Peyer's patch (tissue), 4 donors: ENCODE measurements at regions not wholly inside any gene's neighbourhood (a gene's known extent, or its start where the extent isn't known, plus 50 kb on each side); places are given as distances from the start of the nearest gene placed in this dataset.

Experiments
- DNase-seq, 3 donors: peaks; one replicate each; pipeline ENCODE4 v3.0.0-alpha.2; 2017 to 2019
- H3K27ac ChIP-seq, 4 donors: fragments of 200-600 bp; sonication (generic); one replicate each; pipeline ENCODE4 v1.5.1; 2016 to 2019
- H3K27me3 ChIP-seq, 2 donors: fragments of 200-600 bp; sonication (generic); one replicate each; pipeline ENCODE4 v1.5.1; 2019
- H3K36me3 ChIP-seq, 3 donors: fragments of 200-600 bp; sonication (generic); one replicate each; pipeline ENCODE4 v1.5.1; 2016 to 2019
- H3K4me1 ChIP-seq, 4 donors: fragments of 200-600 bp; sonication (generic); one replicate each; pipeline ENCODE4 v1.5.1; 2016 to 2019
- H3K4me3 ChIP-seq, 4 donors: fragments of 200-600 bp; sonication (generic); 1 replicate in 3 of 4; 2 replicates in 1 of 4; pipeline ENCODE4 v1.5.1; 2016 to 2019; ENCODE audit warnings: mild to moderate bottlenecking in 1 of 4
- H3K9me3 ChIP-seq, 4 donors: fragments of 200-600 bp; sonication (generic); one replicate each; pipeline ENCODE4 v1.5.1; 2016 to 2019; ENCODE audit warnings: mild to moderate bottlenecking in 1 of 4
- POLR2A ChIP-seq, 2 donors: fragments of 450-650 bp; IDR thresholded peaks; one replicate each; pipeline ENCODE4 v1.5.1; 2017; ENCODE audit warnings: antibody characterized with exemption in 2 of 2, mild to moderate bottlenecking in 2 of 2, moderate library complexity in 2 of 2
- TF ChIP-seq, protein P1 (sequence below), 6 experiments: fragments of 450-650 bp in 4 of 6; fragments of 200-600 bp in 2 of 6; sonication (generic) in 1 of 6; IDR thresholded peaks; one replicate each; pipeline ENCODE4 v1.5.1; 2017 to 2019; ENCODE audit warnings: antibody characterized with exemption in 6 of 6, mild to moderate bottlenecking in 3 of 6, moderate library complexity in 1 of 6

DNA sequence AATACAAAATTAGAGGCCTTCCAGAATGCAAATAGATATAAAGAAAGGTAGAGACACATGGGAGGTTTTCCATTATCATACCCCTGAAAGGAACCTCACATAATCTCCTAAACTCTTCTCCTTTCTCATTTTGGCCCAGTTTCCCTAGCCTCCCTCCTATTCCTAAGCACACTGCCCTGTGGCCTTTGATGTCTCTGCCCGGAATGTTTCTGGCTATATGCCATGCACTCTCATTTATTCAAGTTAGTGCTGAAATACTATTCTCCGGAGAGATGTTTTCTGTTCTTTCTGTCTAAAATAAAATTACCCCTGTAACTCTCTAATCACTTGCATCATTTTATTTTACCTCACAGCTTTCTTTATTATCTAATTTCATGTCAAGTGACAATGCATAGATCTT, 1287.7 kb downstream of the SLITRK5 start:
- no peak for DNase-seq
- Histone ChIP-seq H3K27me3 (no peaks in the 10 kb centered on the region), H3K27ac (no peak overlapping the region), H3K9me3 (peaks cover 0 to 4% (median 0%) of the 10 kb centered on the region in 4 donors), H3K4me1 (no peaks in the 10 kb centered on the region), H3K4me3 (no peak overlapping the region), H3K36me3 (no peaks in the 10 kb centered on the region)
- no peak for TF ChIP-seq POLR2A (IDR thresholded peaks at IDR 0.05)
- TF ChIP-seq, protein P1, sequence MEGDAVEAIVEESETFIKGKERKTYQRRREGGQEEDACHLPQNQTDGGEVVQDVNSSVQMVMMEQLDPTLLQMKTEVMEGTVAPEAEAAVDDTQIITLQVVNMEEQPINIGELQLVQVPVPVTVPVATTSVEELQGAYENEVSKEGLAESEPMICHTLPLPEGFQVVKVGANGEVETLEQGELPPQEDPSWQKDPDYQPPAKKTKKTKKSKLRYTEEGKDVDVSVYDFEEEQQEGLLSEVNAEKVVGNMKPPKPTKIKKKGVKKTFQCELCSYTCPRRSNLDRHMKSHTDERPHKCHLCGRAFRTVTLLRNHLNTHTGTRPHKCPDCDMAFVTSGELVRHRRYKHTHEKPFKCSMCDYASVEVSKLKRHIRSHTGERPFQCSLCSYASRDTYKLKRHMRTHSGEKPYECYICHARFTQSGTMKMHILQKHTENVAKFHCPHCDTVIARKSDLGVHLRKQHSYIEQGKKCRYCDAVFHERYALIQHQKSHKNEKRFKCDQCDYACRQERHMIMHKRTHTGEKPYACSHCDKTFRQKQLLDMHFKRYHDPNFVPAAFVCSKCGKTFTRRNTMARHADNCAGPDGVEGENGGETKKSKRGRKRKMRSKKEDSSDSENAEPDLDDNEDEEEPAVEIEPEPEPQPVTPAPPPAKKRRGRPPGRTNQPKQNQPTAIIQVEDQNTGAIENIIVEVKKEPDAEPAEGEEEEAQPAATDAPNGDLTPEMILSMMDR (IDR thresholded peaks at IDR 0.05): no peak

DNA sequence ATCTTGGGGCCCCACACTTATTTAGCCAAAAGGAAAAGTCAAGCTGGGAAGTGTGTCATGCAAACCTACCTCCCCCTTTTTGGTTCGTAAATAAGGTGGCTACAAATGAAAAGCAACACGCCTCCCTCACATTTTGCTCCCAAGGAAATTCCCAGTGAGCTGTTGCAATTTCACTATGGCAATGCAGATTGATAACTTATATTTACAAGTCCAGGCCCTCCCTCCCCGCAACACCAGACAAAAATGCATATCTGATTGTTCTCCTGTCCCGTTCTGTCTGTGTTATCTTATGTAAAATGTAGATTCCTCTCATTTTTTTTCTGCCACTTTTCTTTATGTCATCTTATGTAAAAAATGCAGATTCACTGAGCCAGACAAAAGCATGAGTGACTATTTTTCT, 1305.3 kb downstream of the SLITRK5 start:
- no peaks in the 10 kb centered on the region for H3K27me3 ChIP-seq
- no peak for DNase-seq
- H3K9me3 ChIP-seq: no peaks in the 10 kb centered on the region
- no peak overlapping the region for H3K4me3 ChIP-seq
- no peaks in the 10 kb centered on the region for H3K4me1 ChIP-seq
- no peak overlapping the region for H3K27ac ChIP-seq
- no peaks in the 10 kb centered on the region for H3K36me3 ChIP-seq
- TF ChIP-seq POLR2A (IDR thresholded peaks at IDR 0.05): no peak
- TF ChIP-seq, protein P1 (IDR thresholded peaks at IDR 0.05): no peak

DNA sequence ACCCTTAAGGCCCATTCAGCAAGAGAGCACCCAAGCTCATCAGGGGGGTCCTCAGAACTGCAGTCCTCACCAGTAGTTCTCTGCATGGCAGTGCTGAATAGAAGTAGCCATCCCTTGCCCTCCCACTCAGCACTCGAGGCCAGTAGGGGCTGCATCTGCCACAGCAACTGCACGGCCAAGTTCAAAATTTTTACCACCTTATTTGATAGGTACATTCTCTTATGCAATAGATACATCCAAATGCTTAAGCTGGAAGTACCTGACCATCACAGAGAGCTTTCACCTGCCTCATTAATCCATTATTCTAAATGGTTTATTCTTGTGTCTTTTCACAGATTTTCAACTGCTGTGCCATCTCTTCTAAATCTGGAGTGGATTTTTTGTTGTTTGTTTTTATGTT, 1307.4 kb downstream of the SLITRK5 start:
- no peaks in the 10 kb centered on the region for H3K27me3 ChIP-seq
- no peaks in the 10 kb centered on the region for H3K4me1 ChIP-seq
- TF ChIP-seq POLR2A (IDR thresholded peaks at IDR 0.05): no peak
- TF ChIP-seq, protein P1 (IDR thresholded peaks at IDR 0.05): no peak
- H3K27ac ChIP-seq: no peak overlapping the region
- DNase-seq: no peak
- no peaks in the 10 kb centered on the region for H3K9me3 ChIP-seq
- no peak overlapping the region for H3K4me3 ChIP-seq
- H3K36me3 ChIP-seq: no peaks in the 10 kb centered on the region

DNA sequence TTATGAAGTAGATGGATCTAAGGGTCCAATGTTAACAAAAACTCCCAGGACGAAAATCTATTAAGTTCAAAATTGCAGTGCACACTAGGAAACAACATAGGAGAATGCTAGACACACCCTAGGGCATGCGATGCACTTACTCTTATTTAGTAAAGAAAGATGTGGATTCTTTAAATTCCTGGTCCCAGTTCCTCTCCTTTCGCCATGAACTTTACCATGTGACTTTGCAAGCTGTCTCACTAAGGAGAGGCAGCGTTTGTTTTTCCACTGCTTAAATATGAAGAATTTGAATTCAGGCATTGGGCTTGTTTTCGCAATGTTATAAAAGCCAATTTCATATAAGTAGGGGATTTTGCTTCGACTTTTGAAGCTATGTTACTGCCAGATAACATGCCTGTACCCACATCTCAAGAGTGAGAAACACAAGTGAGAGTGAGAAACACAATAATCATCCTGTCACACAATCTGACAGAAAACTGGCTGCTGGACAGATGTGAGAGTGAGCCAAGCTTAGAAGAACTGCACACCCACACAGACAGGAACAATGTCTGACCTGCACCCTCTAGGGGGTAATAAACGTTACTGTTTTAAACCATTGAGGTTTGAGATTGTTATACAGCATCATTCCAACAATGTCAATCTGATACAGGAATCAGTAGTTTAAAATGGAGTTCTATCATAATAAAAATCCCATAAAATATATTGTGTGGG, 1308.4 kb downstream of the SLITRK5 start:
- Histone ChIP-seq H3K27me3 (no peaks in the 10 kb centered on the region), H3K9me3 (no peaks in the 10 kb centered on the region), H3K4me1 (no peaks in the 10 kb centered on the region), H3K27ac (no peak overlapping the region), H3K36me3 (no peaks in the 10 kb centered on the region), H3K4me3 (no peak overlapping the region)
- TF ChIP-seq, protein P1 (IDR thresholded peaks at IDR 0.05): no peak
- TF ChIP-seq POLR2A (IDR thresholded peaks at IDR 0.05): no peak
- DNase-seq: no peak

DNA sequence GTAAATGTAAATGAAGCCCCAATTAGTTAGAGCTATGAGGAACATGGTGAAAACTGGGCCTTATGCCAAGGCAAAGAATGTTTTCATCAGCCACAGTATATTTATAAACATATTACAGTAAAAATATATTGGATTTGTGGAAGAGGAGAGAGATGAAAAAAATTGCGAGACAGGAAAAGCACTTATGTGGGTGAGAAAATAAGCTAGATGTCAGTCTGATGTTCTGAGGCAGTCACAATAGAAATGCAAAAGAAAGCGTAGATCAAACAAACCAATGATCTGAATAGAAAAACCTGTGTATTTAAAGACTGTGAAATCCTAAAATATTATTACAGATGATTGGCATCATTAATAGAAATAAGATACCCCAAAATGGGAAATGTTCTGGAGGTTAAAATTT, 1332.5 kb downstream of the SLITRK5 start:
- Histone ChIP-seq H3K4me1 (no peaks in the 10 kb centered on the region), H3K27ac (no peak overlapping the region), H3K9me3 (no peaks in the 10 kb centered on the region), H3K4me3 (no peak overlapping the region), H3K36me3 (no peaks in the 10 kb centered on the region), H3K27me3 (no peaks in the 10 kb centered on the region)
- no peak for DNase-seq
- no peak for TF ChIP-seq POLR2A (IDR thresholded peaks at IDR 0.05)
- TF ChIP-seq, protein P1 (IDR thresholded peaks at IDR 0.05): no peak

DNA sequence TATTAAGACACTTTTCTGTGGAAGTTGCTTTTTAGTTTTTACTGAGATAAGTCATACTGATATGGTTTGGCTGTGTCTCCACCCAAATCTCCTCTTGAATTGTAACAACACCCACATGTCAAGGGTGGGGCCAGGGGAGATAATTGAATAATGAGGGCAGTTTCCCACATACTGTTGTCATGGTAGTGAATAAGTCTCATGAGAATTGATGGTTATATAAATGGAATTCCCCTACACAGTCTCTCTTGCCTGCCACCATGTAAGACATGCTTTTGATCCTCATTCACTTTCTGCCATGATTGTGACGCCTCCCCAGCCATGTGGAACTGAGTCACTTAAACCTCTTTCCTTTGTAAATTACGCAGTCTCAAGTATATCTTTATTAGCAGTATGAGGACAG, 1340.4 kb downstream of the SLITRK5 start:
- H3K4me3 ChIP-seq: no peak overlapping the region
- no peak for TF ChIP-seq POLR2A (IDR thresholded peaks at IDR 0.05)
- TF ChIP-seq, protein P1 (IDR thresholded peaks at IDR 0.05): no peak
- no peak overlapping the region for H3K27ac ChIP-seq
- no peaks in the 10 kb centered on the region for H3K36me3 ChIP-seq
- H3K27me3 ChIP-seq: no peaks in the 10 kb centered on the region
- no peaks in the 10 kb centered on the region for H3K4me1 ChIP-seq
- DNase-seq: no peak
- H3K9me3 ChIP-seq: no peaks in the 10 kb centered on the region
